ENCODE measurements at regions not wholly inside any gene's neighbourhood (a gene's known extent, or its start where the extent isn't known, plus 50 kb on each side); places are given as distances from the start of the nearest gene placed in this dataset.

- TF ChIP-seq CTCF (IDR thresholded peaks at IDR 0.05) (no peak), POLR2A (IDR thresholded peaks at IDR 0.05) (no peak)
These were observed 55.4 kb downstream of the RTP5 start for GRCh38 chr2:241924909-241925250.

Measured in lower leg skin (tissue), 3 donors.